ENCODE measurements at regions not wholly inside any gene's neighbourhood (a gene's known extent, or its start where the extent isn't known, plus 50 kb on each side); places are given as distances from the start of the nearest gene placed in this dataset.

DNA sequence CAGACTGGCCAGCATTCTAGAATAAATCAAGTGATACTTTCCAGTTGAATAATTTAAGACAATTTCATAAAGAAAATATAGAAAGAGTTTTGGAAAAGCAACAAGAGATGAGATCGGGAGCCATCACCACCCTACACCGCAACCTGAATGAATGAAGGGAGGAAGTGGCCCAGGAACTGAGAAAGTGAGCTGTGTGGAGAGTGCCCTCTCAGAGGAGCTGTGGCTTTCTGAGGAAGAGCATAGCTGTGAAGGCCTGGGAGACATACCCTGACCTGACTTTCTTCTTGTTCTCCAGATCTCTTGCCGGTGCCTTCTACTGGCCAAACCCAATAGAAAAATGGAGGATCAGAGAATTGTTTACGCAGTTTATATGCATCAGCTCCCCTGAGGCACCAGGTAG, 79.3 kb upstream of the TSPAN8 start:
- TF ChIP-seq POLR2A (IDR thresholded peaks at IDR 0.05) (no peak), EP300 (IDR thresholded peaks at IDR 0.05) (no peak), POLR2AphosphoS5 (IDR thresholded peaks at IDR 0.05) (no peak)
- TF ChIP-seq, protein P1, sequence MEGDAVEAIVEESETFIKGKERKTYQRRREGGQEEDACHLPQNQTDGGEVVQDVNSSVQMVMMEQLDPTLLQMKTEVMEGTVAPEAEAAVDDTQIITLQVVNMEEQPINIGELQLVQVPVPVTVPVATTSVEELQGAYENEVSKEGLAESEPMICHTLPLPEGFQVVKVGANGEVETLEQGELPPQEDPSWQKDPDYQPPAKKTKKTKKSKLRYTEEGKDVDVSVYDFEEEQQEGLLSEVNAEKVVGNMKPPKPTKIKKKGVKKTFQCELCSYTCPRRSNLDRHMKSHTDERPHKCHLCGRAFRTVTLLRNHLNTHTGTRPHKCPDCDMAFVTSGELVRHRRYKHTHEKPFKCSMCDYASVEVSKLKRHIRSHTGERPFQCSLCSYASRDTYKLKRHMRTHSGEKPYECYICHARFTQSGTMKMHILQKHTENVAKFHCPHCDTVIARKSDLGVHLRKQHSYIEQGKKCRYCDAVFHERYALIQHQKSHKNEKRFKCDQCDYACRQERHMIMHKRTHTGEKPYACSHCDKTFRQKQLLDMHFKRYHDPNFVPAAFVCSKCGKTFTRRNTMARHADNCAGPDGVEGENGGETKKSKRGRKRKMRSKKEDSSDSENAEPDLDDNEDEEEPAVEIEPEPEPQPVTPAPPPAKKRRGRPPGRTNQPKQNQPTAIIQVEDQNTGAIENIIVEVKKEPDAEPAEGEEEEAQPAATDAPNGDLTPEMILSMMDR (IDR thresholded peaks at IDR 0.05): no peak
- 83 to 96% methylated on average over 2 to 4 of the region's 4 CpGs for WGBS, 2 donors (ENCODE audit: low coverage in 1 of 2)
- Histone ChIP-seq H3K36me3 (no peaks in the 10 kb centered on the region), H3K27ac (no peak overlapping the region), H3K9me3 (no peaks in the 10 kb centered on the region), H3K4me3 (no peak overlapping the region), H3K4me1 (no peaks in the 10 kb centered on the region), H3K27me3 (no peaks in the 10 kb centered on the region)
- no peak for ATAC-seq

DNA sequence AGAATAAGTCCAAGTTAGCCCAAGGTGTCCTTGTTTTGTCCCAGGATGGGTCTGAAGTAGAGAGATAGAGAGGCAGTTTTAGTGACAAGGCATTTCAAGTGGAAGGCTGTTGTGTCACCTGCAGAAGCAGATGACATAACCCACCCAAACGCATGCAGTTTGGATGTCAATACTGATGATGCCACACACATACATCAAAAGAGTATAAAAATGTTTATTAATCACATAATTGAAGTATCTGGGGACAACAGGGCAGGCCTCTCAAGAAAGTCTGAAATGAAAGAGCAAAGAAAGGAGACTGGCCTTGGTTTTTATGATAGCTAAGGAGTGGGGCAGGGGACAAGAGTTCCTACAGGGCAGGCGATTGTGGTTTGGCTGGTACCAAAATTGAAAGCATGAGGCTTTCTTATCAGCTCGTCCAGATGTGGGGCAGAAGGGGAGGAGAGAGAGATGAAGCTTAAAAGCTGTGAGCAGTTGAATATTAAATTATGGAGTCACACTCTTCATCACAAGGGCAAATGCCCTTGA, 78.4 kb upstream of the TSPAN8 start:
- Histone ChIP-seq H3K9me3 (no peaks in the 10 kb centered on the region), H3K36me3 (no peaks in the 10 kb centered on the region), H3K4me1 (no peaks in the 10 kb centered on the region), H3K27ac (no peak overlapping the region), H3K27me3 (no peaks in the 10 kb centered on the region), H3K4me3 (no peak overlapping the region)
- TF ChIP-seq EP300 (IDR thresholded peaks at IDR 0.05): no peak
- TF ChIP-seq POLR2A (IDR thresholded peaks at IDR 0.05): no peak
- no peak for TF ChIP-seq POLR2AphosphoS5 (IDR thresholded peaks at IDR 0.05)
- TF ChIP-seq, protein P1 (IDR thresholded peaks at IDR 0.05): no peak
- WGBS, 2 donors (ENCODE audit: low coverage in 1 of 2): 60 to 73% methylated on average over 2 to 3 of the region's 3 CpGs
- ATAC-seq: no peak

DNA sequence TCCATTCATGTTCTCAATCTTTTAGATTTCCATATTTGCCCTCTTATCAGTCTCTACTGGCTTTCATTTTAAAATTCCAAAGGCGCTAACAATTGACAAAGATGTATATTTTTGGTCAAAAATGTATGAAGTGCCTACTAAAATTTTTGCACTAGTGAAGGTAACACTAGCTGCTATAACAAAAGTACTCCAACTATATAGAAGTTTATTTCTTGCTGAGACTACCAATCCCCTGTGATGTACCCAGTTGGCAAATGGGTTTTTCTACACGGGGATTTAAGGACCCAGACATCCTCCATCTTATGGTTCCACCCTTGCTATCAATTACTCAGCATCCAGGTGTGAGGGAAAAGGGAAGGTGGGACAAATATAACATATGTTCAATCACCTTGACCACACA, 75.3 kb upstream of the TSPAN8 start:
- Histone ChIP-seq H3K9me3 (no peaks in the 10 kb centered on the region), H3K4me3 (no peak overlapping the region), H3K27ac (no peak overlapping the region), H3K4me1 (no peaks in the 10 kb centered on the region), H3K36me3 (no peaks in the 10 kb centered on the region), H3K27me3 (no peaks in the 10 kb centered on the region)
- ATAC-seq: no peak
- 73 to 83% methylated on average over 2 of the region's 2 CpGs for WGBS, 2 donors (ENCODE audit: low coverage in 1 of 2)
- TF ChIP-seq, protein P1 (IDR thresholded peaks at IDR 0.05): no peak
- TF ChIP-seq EP300 (IDR thresholded peaks at IDR 0.05): no peak
- TF ChIP-seq POLR2A (IDR thresholded peaks at IDR 0.05): no peak
- no peak for TF ChIP-seq POLR2AphosphoS5 (IDR thresholded peaks at IDR 0.05)

DNA sequence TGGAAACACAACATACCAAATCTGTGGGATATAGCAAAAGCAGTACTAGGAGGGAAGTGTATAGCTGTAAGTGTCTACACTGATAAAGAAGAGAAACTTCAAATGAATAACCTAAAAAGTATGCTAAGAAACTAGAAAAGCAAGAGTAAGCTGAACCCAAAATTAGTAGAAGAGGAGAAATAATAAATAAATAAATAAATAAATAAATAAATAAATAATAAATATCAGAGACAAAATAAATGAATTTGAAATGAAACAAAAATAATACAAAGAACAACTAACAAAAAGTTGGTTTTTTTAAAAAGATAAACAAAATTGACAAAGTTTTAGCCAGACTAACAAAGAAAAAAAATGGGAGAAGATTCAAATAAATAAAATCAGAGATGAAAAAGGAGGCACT, 72.7 kb upstream of the TSPAN8 start:
- Histone ChIP-seq H3K9me3 (no peaks in the 10 kb centered on the region), H3K27me3 (no peaks in the 10 kb centered on the region), H3K27ac (no peak overlapping the region), H3K36me3 (no peaks in the 10 kb centered on the region), H3K4me1 (no peaks in the 10 kb centered on the region), H3K4me3 (no peak overlapping the region)
- TF ChIP-seq POLR2AphosphoS5 (IDR thresholded peaks at IDR 0.05): no peak
- no peak for TF ChIP-seq POLR2A (IDR thresholded peaks at IDR 0.05)
- TF ChIP-seq, protein P1 (IDR thresholded peaks at IDR 0.05): no peak
- TF ChIP-seq EP300 (IDR thresholded peaks at IDR 0.05): no peak
- no peak for ATAC-seq

DNA sequence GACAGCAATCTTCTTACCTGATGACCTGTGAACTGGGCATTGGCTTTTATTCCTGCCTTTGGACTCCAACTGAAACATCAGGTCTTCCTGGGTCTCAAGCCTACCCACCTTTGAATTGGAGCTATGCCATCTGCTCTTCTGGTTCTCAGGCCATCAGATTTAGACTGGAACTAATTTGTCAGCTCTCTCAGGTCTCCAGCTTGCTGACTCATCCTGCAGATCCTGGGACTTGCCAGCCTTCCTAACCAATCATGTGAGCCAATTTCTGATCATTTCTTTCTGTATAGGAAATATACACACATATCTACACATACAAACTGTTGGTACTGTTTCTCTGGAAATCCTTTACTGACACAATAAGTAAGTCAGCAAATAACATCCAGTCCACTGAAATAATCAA, 65.3 kb upstream of the TSPAN8 start:
- TF ChIP-seq EP300 (IDR thresholded peaks at IDR 0.05): no peak
- TF ChIP-seq, protein P1 (IDR thresholded peaks at IDR 0.05): no peak
- no peak for TF ChIP-seq POLR2A (IDR thresholded peaks at IDR 0.05)
- no peak for TF ChIP-seq POLR2AphosphoS5 (IDR thresholded peaks at IDR 0.05)
- H3K36me3 ChIP-seq: no peaks in the 10 kb centered on the region
- H3K9me3 ChIP-seq: no peaks in the 10 kb centered on the region
- H3K4me1 ChIP-seq: no peaks in the 10 kb centered on the region
- H3K27me3 ChIP-seq: no peaks in the 10 kb centered on the region
- no peak for ATAC-seq
- no peak overlapping the region for H3K27ac ChIP-seq
- H3K4me3 ChIP-seq: no peak overlapping the region

Data from gastroesophageal sphincter (tissue), 4 donors.